ENCODE measurements at regions not wholly inside any gene's neighbourhood (a gene's known extent, or its start where the extent isn't known, plus 50 kb on each side); places are given as distances from the start of the nearest gene placed in this dataset.
A peak's percentile ranks its signal among the peaks of the same experiment; 100 is the strongest.

GRCh38 chr3:59563966-59564365 is 514.1 kb upstream of the CFAP20DC start:
- H3K4me1 Mint-ChIP-seq, result peaks cover 8% of the 10 kb centered on the region
- H3K36me3 Mint-ChIP-seq (ENCODE audit: low read depth), result peaks cover 8% of the 10 kb centered on the region
- ATAC-seq, result no peak
- H3K27me3 Mint-ChIP-seq, result peaks cover 7% of the 10 kb centered on the region
- H3K27ac Mint-ChIP-seq, result no peak overlapping the region
- no peaks in the 10 kb centered on the region for H3K9me3 ChIP-seq (ENCODE audit: control insufficient read depth, low read length, poor library complexity, severe bottlenecking)
- no peak overlapping the region for H3K4me3 Mint-ChIP-seq
- no peak for DNase-seq

GRCh38 chr3:59563072-59563605 is 513.3 kb upstream of the CFAP20DC start:
- H3K36me3 Mint-ChIP-seq (ENCODE audit: low read depth), result peaks cover 8% of the 10 kb centered on the region
- peaks cover 3% of the 10 kb centered on the region for H3K27me3 Mint-ChIP-seq
- H3K27ac Mint-ChIP-seq, result no peak overlapping the region
- no peak overlapping the region for H3K4me3 Mint-ChIP-seq
- DNase-seq (no peak), ATAC-seq (no peak)
- H3K9me3 ChIP-seq (ENCODE audit: control insufficient read depth, low read length, poor library complexity, severe bottlenecking), result no peaks in the 10 kb centered on the region
- peaks cover 7% of the 10 kb centered on the region for H3K4me1 Mint-ChIP-seq

GRCh38 chr3:59559721-59560435 is 510.1 kb upstream of the CFAP20DC start:
- Mint-ChIP-seq H3K4me3 (no peak overlapping the region), H3K27ac (no peak overlapping the region), H3K4me1 (no peaks in the 10 kb centered on the region), H3K27me3 (no peaks in the 10 kb centered on the region), H3K36me3 (ENCODE audit: low read depth) (peaks cover 5% of the 10 kb centered on the region)
- ATAC-seq, result no peak
- DNase-seq, result no peak
- H3K9me3 ChIP-seq (ENCODE audit: control insufficient read depth, low read length, poor library complexity, severe bottlenecking), result no peaks in the 10 kb centered on the region

- no peaks in the 10 kb centered on the region for H3K9me3 ChIP-seq (ENCODE audit: control insufficient read depth, low read length, poor library complexity, severe bottlenecking)
- Mint-ChIP-seq H3K27me3 (no peaks in the 10 kb centered on the region), H3K4me3 (no peak overlapping the region), H3K27ac (no peak overlapping the region), H3K36me3 (ENCODE audit: low read depth) (peaks cover 5% of the 10 kb centered on the region), H3K4me1 (no peaks in the 10 kb centered on the region)
- ATAC-seq, result no peak
- DNase-seq, result no peak
Measured at GRCh38 chr3:59558906-59559720, 509.3 kb upstream of the CFAP20DC start.

- no peaks in the 10 kb centered on the region for H3K9me3 ChIP-seq (ENCODE audit: control insufficient read depth, low read length, poor library complexity, severe bottlenecking)
- Mint-ChIP-seq H3K4me1 (peaks cover 2% of the 10 kb centered on the region), H3K36me3 (ENCODE audit: low read depth) (peaks cover under 1% of the 10 kb centered on the region), H3K27ac (no peak overlapping the region), H3K4me3 (no peak overlapping the region), H3K27me3 (no peaks in the 10 kb centered on the region)
- DNase-seq (no peak), ATAC-seq (no peak)
Measured at GRCh38 chr3:59555593-59556315, 505.9 kb upstream of the CFAP20DC start.

- Mint-ChIP-seq H3K36me3 (ENCODE audit: low read depth) (no peaks in the 10 kb centered on the region), H3K4me3 (no peak overlapping the region), H3K27me3 (no peaks in the 10 kb centered on the region), H3K4me1 (peaks cover 2% of the 10 kb centered on the region), H3K27ac (no peak overlapping the region)
- ATAC-seq (no peak), DNase-seq (no peak)
- H3K9me3 ChIP-seq (ENCODE audit: control insufficient read depth, low read length, poor library complexity, severe bottlenecking), result no peaks in the 10 kb centered on the region
Measured at GRCh38 chr3:59553076-59553475, 503.3 kb upstream of the CFAP20DC start.

GRCh38 chr3:59551834-59552233 is 502.0 kb upstream of the CFAP20DC start:
- DNase-seq, result no peak
- no peak for ATAC-seq
- H3K27me3 Mint-ChIP-seq, result no peaks in the 10 kb centered on the region

GRCh38 chr3:59549962-59550361 is 500.1 kb upstream of the CFAP20DC start:
- DNase-seq (no peak), ATAC-seq (no peak)
- no peak overlapping the region for H3K4me3 Mint-ChIP-seq
- no peak overlapping the region for H3K27ac Mint-ChIP-seq
- no peaks in the 10 kb centered on the region for H3K36me3 Mint-ChIP-seq (ENCODE audit: low read depth)
- H3K9me3 ChIP-seq (ENCODE audit: control insufficient read depth, low read length, poor library complexity, severe bottlenecking), result no peaks in the 10 kb centered on the region
- no peaks in the 10 kb centered on the region for H3K27me3 Mint-ChIP-seq
- peaks cover 2% of the 10 kb centered on the region for H3K4me1 Mint-ChIP-seq

More at GRCh38 chr3:59551834-59552233, 502.0 kb upstream of the CFAP20DC start:
- Mint-ChIP-seq H3K27ac (no peak overlapping the region), H3K4me3 (no peak overlapping the region), H3K4me1 (peaks cover 2% of the 10 kb centered on the region), H3K36me3 (ENCODE audit: low read depth) (no peaks in the 10 kb centered on the region)
- no peaks in the 10 kb centered on the region for H3K9me3 ChIP-seq (ENCODE audit: control insufficient read depth, low read length, poor library complexity, severe bottlenecking)

- H3K4me3 Mint-ChIP-seq, result no peak overlapping the region
- no peaks in the 10 kb centered on the region for H3K9me3 ChIP-seq (ENCODE audit: control insufficient read depth, low read length, poor library complexity, severe bottlenecking)
- DNase-seq (no peak), ATAC-seq (no peak)
- peaks cover 8% of the 10 kb centered on the region for H3K4me1 Mint-ChIP-seq
- no peak overlapping the region for H3K27ac Mint-ChIP-seq
- no peaks in the 10 kb centered on the region for H3K27me3 Mint-ChIP-seq
- peaks cover 3% of the 10 kb centered on the region for H3K36me3 Mint-ChIP-seq (ENCODE audit: low read depth)
Measured at GRCh38 chr3:59547874-59548273, 498.0 kb upstream of the CFAP20DC start.

- H3K4me1 Mint-ChIP-seq, result peaks cover 14% of the 10 kb centered on the region
- no peaks in the 10 kb centered on the region for H3K9me3 ChIP-seq (ENCODE audit: control insufficient read depth, low read length, poor library complexity, severe bottlenecking)
- no peak overlapping the region for H3K27ac Mint-ChIP-seq
- peaks cover 3% of the 10 kb centered on the region for H3K36me3 Mint-ChIP-seq (ENCODE audit: low read depth)
- no peaks in the 10 kb centered on the region for H3K27me3 Mint-ChIP-seq
- ATAC-seq (no peak), DNase-seq (no peak)
- H3K4me3 Mint-ChIP-seq, result no peak overlapping the region
Measured at GRCh38 chr3:59546522-59546921, 496.7 kb upstream of the CFAP20DC start.

- peaks cover 21% of the 10 kb centered on the region for H3K4me1 Mint-ChIP-seq
- H3K36me3 Mint-ChIP-seq (ENCODE audit: low read depth), result peaks cover 3% of the 10 kb centered on the region
- no peak overlapping the region for H3K27ac Mint-ChIP-seq
- ATAC-seq (no peak), DNase-seq (no peak)
- H3K4me3 Mint-ChIP-seq, result no peak overlapping the region
- H3K27me3 Mint-ChIP-seq, result no peaks in the 10 kb centered on the region
- no peaks in the 10 kb centered on the region for H3K9me3 ChIP-seq (ENCODE audit: control insufficient read depth, low read length, poor library complexity, severe bottlenecking)
Measured at GRCh38 chr3:59545374-59545773, 495.5 kb upstream of the CFAP20DC start.

- DNase-seq (no peak), ATAC-seq (no peak)
- no peaks in the 10 kb centered on the region for H3K27me3 Mint-ChIP-seq
- peaks cover 3% of the 10 kb centered on the region for H3K36me3 Mint-ChIP-seq (ENCODE audit: low read depth)
- peak overlapping the region; percentile 67 for H3K27ac Mint-ChIP-seq
- no peaks in the 10 kb centered on the region for H3K9me3 ChIP-seq (ENCODE audit: control insufficient read depth, low read length, poor library complexity, severe bottlenecking)
- H3K4me1 Mint-ChIP-seq, result peaks cover 28% of the 10 kb centered on the region
- H3K4me3 Mint-ChIP-seq, result no peak overlapping the region
Measured at GRCh38 chr3:59542276-59542675, 492.5 kb upstream of the CFAP20DC start.

GRCh38 chr3:59540696-59541095 is 490.9 kb upstream of the CFAP20DC start:
- DNase-seq, result no peak
- Mint-ChIP-seq H3K27ac (no peak overlapping the region), H3K4me3 (no peak overlapping the region), H3K4me1 (peaks cover 28% of the 10 kb centered on the region), H3K27me3 (no peaks in the 10 kb centered on the region), H3K36me3 (ENCODE audit: low read depth) (peaks cover 3% of the 10 kb centered on the region)
- no peak for ATAC-seq
- H3K9me3 ChIP-seq (ENCODE audit: control insufficient read depth, low read length, poor library complexity, severe bottlenecking), result no peaks in the 10 kb centered on the region

Measured in T-helper 17 cell (primary cell).